CD4-positive, alpha-beta T cell treated with Interleukin-17A for 1 hour (primary cell): ENCODE measurements at regions not wholly inside any gene's neighbourhood (a gene's known extent, or its start where the extent isn't known, plus 50 kb on each side); places are given as distances from the start of the nearest gene placed in this dataset.

Experiments
- DNase-seq: peaks from one replicate; pipeline ENCODE4 v3.0.0-alpha.2; 2020

- no peak for DNase-seq
These were observed 389.1 kb downstream of the GRIN2B start for GRCh38 chr12:13592063-13592942.

- no peak for DNase-seq
These were observed 389.9 kb downstream of the GRIN2B start for GRCh38 chr12:13591488-13591887.

- no peak for DNase-seq
These were observed 390.3 kb downstream of the GRIN2B start for GRCh38 chr12:13591059-13591458.

GRCh38 chr12:13588574-13588973, 392.0 kb downstream of the EMP1 start:
- DNase-seq: no peak

GRCh38 chr12:13587721-13588390, 391.3 kb downstream of the EMP1 start:
- DNase-seq: no peak

- no peak for DNase-seq
These were observed 389.8 kb downstream of the EMP1 start for GRCh38 chr12:13586361-13586760.

GRCh38 chr12:13584541-13584940, 388.0 kb downstream of the EMP1 start:
- DNase-seq: no peak

- no peak for DNase-seq
These were observed 387.1 kb downstream of the EMP1 start for GRCh38 chr12:13583630-13584029.

- DNase-seq: no peak
These were observed 385.9 kb downstream of the EMP1 start for GRCh38 chr12:13582421-13582820.

- no peak for DNase-seq
These were observed 384.5 kb downstream of the EMP1 start for GRCh38 chr12:13581031-13581430.

GRCh38 chr12:13580206-13580605, 383.7 kb downstream of the EMP1 start:
- DNase-seq: no peak

GRCh38 chr12:13576935-13577500, 380.5 kb downstream of the EMP1 start:
- no peak for DNase-seq

- no peak for DNase-seq
These were observed 377.3 kb downstream of the EMP1 start for GRCh38 chr12:13573698-13574321.

- no peak for DNase-seq
These were observed 374.5 kb downstream of the EMP1 start for GRCh38 chr12:13571035-13571434.

- no peak for DNase-seq
These were observed 373.6 kb downstream of the EMP1 start for GRCh38 chr12:13570005-13570694.

GRCh38 chr12:13566292-13566691, 369.8 kb downstream of the EMP1 start:
- DNase-seq: no peak

GRCh38 chr12:13564266-13564810, 367.8 kb downstream of the EMP1 start:
- no peak for DNase-seq

GRCh38 chr12:13563743-13564125, 367.2 kb downstream of the EMP1 start:
- no peak for DNase-seq

GRCh38 chr12:13562915-13563742, 366.6 kb downstream of the EMP1 start:
- DNase-seq: no peak

GRCh38 chr12:13561923-13562322, 365.4 kb downstream of the EMP1 start:
- no peak for DNase-seq

GRCh38 chr12:13559318-13559978, 362.9 kb downstream of the EMP1 start:
- no peak for DNase-seq
